ENCODE measurements at regions not wholly inside any gene's neighbourhood (a gene's known extent, or its start where the extent isn't known, plus 50 kb on each side); places are given as distances from the start of the nearest gene placed in this dataset.
A peak's percentile ranks its signal among the peaks of the same experiment; 100 is the strongest.

GRCh38 chr18:22001912-22002487 is 167.4 kb upstream of the GATA6 start:
- no peak for TF ChIP-seq CHD2 (IDR thresholded peaks at IDR 0.05; ENCODE audit: low read length, partially characterized antibody)
- no peak for TF ChIP-seq SREBF2 (IDR thresholded peaks at IDR 0.05)
- TF ChIP-seq HMGXB4 (CRISPR knock-in tag; IDR thresholded peaks at IDR 0.05; ENCODE audit: borderline replicate concordance): no peak
- no peak for TF ChIP-seq CBX2 (IDR thresholded peaks at IDR 0.05; ENCODE audit: borderline replicate concordance, low read depth)
- TF ChIP-seq MAFK (IDR thresholded peaks at IDR 0.05; ENCODE audit: partially characterized antibody): no peak
- no peak for TF ChIP-seq EHMT2 (IDR thresholded peaks at IDR 0.05; ENCODE audit: low read depth)
- TF ChIP-seq CBX8 (IDR thresholded peaks at IDR 0.05): no peak
- TF ChIP-seq TFCP2L1 (CRISPR knock-in tag; IDR thresholded peaks at IDR 0.05): no peak
- TF ChIP-seq FOSL2 (IDR thresholded peaks at IDR 0.05): no peak
- no peak for TF ChIP-seq FOSL2 (CRISPR knock-in tag; IDR thresholded peaks at IDR 0.05)
- TF ChIP-seq CHD4 (IDR thresholded peaks at IDR 0.05; ENCODE audit: borderline replicate concordance): no peak
- TF ChIP-seq NFE2L2 (conservative IDR thresholded peaks at IDR 0.05; ENCODE audit: low read length): no peak
- TF ChIP-seq RCOR1 (IDR thresholded peaks at IDR 0.05; ENCODE audit: low read depth, low read length): no peak
- POLR2A ChIA-PET: no interaction called here
- Histone ChIP-seq H3K27ac (no peak overlapping the region), H3K4me1 (no peaks in the 10 kb centered on the region), H3K4me3 (no peak overlapping the region), H3K9me3 (no peaks in the 10 kb centered on the region), H3K4me2 (no peak overlapping the region)
- DNase-seq (ENCODE audit: low read depth in 1 of 2, low spot score in 1 of 2) (no peak), ATAC-seq (no peak), FAIRE-seq (no peak)
- CTCF ChIA-PET: no interaction called here
- 80% methylated on average over 16 of the region's 25 CpGs for WGBS (ENCODE audit: missing lambda C conversion rate)

GRCh38 chr18:22005191-22005841 is 164.1 kb upstream of the GATA6 start:
- Histone ChIP-seq H3K4me1 (no peaks in the 10 kb centered on the region), H3K27ac (no peak overlapping the region), H3K4me3 (no peak overlapping the region), H3K9me3 (no peaks in the 10 kb centered on the region), H3K4me2 (no peak overlapping the region)
- POLR2A ChIA-PET: no interaction called here
- no peak for FAIRE-seq
- ATAC-seq: no peak
- WGBS (ENCODE audit: missing lambda C conversion rate): 58% methylated on average over 4 of the region's 4 CpGs
- no peak for DNase-seq (ENCODE audit: low read depth in 1 of 2, low spot score in 1 of 2)
- TF ChIP-seq MAFK (IDR thresholded peaks at IDR 0.05; ENCODE audit: partially characterized antibody) (peak; percentile 66), GATA3 (IDR thresholded peaks at IDR 0.05; ENCODE audit: borderline replicate concordance) (no peak)
- CTCF ChIA-PET: interaction anchor here (1.1 to 2.3 kb wide), 2 partner anchors 7 to 9 kb away, joined by 4 to 7 read pairs; no protein-coding TSS in a partner anchor

- H3K4me1 ChIP-seq: no peaks in the 10 kb centered on the region
- FAIRE-seq (no peak), DNase-seq (ENCODE audit: low read depth in 1 of 2, low spot score in 1 of 2) (no peak), ATAC-seq (no peak)
- WGBS (ENCODE audit: missing lambda C conversion rate): 82% methylated on average over 2 of the region's 2 CpGs
- ChIA-PET CTCF (interaction anchor here (0.8 to 2.3 kb wide), 3 partner anchors 8 to 487 kb away, joined by 3 to 7 read pairs (median 4); no protein-coding TSS in a partner anchor), POLR2A (no interaction called here)
- H3K9me3 ChIP-seq: no peaks in the 10 kb centered on the region
- H3K4me2 ChIP-seq: no peak overlapping the region
- H3K27ac ChIP-seq: no peak overlapping the region
- H3K4me3 ChIP-seq: no peak overlapping the region
- TF ChIP-seq JUN (IDR thresholded peaks at IDR 0.05): no peak
- TF ChIP-seq CBX8 (IDR thresholded peaks at IDR 0.05): no peak
- no peak for TF ChIP-seq SREBF2 (IDR thresholded peaks at IDR 0.05)
- no peak for TF ChIP-seq ATOH8 (CRISPR knock-in tag; IDR thresholded peaks at IDR 0.05; ENCODE audit: low read depth)
- TF ChIP-seq FOXS1 (CRISPR knock-in tag; IDR thresholded peaks at IDR 0.05): no peak
- TF ChIP-seq ELK1 (IDR thresholded peaks at IDR 0.05; ENCODE audit: low read depth, low read length): no peak
- TF ChIP-seq CEBPB (IDR thresholded peaks at IDR 0.05): no peak
- no peak for TF ChIP-seq SMC3 (IDR thresholded peaks at IDR 0.05)
- no peak for TF ChIP-seq USF2 (IDR thresholded peaks at IDR 0.05)
- TF ChIP-seq CTCF (IDR thresholded peaks at IDR 0.05): no peak
- TF ChIP-seq RAD21 (conservative IDR thresholded peaks at IDR 0.05 in 1 of 2, IDR thresholded peaks at IDR 0.05 in 1 of 2): no peak
Observed at GRCh38 chr18:22006458-22006857, 162.9 kb upstream of the GATA6 start.

Measured in A549 (cell line).